Smooth muscle cell of the brain vasculature (primary cell): ENCODE measurements at regions not wholly inside any gene's neighbourhood (a gene's known extent, or its start where the extent isn't known, plus 50 kb on each side); places are given as distances from the start of the nearest gene placed in this dataset.

ENCODE experiments used
- DNase-seq: peaks from one replicate; pipeline ENCODE4 v3.0.0-alpha.2; 2012; ENCODE audit warnings: low read depth, low spot score

DNA sequence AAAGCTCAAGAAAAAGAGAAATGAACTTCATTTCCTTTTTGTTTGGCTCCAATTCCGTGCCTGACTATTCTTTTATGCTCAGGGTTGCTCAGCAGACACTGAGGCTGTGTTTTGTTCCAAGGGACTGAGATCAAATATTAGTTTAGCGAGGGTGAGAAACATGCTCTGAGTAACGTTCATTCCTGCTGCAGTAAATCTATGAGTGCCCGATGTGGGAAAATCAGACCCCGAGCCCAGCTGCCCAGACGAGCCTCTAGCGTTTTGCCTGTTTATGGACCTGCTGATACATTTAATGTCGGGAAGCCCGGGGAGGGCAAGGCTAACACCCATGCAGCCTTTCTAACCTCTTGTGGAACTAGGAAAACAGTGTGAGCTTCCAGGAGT is 119.2 kb downstream of the VAPA start:
- DNase-seq: no peak

DNA sequence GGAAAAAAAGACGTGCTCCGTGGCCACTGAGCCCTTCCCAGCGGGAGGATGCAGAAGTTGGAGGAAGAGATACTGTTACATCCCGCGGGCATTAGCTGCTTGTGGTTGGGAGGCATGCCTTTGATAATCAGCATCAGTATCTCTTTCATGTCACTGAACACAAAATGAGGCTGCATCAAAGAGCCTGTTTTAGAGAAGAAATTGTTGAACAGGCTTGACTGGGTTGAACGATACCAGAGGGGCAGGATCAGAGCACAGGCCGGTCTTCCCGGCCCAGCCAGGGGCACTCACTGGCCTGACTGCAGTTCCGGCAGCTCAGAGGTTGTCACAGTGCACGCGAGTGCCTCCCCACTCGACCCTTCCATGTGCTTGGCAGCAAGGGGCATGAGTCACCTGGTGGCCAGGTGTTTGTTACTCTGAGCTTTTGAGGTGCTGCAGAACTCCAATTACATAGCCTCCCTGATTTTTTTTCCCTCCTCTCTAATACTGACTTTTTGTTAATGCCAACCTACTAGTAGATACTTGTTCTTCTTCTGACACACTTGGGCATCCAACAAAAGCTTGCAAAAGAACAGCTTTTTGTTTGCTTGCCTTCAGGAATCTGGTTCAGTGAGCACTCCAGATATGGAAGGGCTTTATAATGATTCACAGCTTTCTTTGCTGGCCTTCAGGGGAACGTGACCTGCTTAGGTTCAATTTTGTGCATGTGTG is 121.6 kb downstream of the VAPA start:
- DNase-seq: no peak

DNA sequence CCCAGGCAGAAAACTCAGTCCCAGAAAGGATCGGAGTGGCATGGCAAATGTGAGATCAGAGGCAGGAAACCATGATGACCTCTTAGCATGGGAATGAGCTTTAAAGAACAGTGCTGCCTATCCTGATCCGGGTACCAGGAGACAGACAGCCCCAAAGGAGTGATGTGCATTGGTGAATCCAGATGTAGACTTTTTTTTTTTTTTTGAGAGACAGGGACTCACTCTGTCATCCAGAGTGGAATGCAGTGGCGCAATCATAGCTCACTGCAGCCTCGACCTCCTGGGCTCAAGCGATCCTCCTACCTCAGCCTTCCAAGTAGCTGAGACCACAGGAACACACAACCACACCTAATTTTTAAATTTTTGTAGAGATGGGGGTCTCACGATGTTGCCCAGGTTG is 122.7 kb downstream of the VAPA start:
- DNase-seq: no peak

DNA sequence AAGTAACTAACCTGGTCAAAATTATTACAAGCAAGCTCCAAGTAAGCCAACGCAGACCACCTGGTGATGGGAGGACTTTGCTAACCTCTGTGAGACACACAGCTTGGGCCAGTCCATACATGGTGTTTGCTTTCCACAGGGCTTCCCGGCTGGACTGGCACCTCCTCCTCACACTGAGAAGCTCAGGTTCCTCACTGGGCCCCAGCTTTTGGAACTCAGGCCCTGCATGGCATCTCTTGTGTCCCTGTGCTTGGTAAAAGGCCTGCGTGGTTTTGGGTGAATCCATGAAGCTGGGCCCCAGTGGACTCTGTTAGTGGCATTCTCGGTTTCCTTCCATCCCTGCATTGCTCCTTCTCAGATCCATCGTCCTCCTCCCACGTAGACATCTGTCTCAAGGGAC is 123.4 kb downstream of the VAPA start:
- DNase-seq: no peak

DNA sequence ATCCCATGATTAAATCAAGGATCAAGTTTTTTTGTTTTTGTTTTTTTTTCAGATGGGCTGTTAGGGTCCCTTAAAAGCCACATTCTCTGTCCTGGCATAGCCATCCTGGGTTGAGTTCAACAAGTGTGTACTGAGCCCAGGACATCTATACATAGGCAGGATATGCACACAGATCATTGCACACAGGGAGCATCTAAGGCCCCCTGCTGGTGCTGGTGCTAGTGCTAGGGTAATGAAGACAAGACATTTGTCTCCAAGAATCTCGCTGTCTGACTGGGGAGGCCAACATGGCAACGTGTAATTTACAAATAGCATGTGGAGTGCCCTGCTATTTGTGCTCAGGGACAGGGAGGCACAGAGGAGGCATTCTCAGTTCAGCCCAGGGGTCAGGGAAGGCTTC is 124.5 kb downstream of the VAPA start:
- no peak for DNase-seq

GRCh38 chr18:10040287-10041011 is 126.6 kb downstream of the VAPA start:
- no peak for DNase-seq

DNA sequence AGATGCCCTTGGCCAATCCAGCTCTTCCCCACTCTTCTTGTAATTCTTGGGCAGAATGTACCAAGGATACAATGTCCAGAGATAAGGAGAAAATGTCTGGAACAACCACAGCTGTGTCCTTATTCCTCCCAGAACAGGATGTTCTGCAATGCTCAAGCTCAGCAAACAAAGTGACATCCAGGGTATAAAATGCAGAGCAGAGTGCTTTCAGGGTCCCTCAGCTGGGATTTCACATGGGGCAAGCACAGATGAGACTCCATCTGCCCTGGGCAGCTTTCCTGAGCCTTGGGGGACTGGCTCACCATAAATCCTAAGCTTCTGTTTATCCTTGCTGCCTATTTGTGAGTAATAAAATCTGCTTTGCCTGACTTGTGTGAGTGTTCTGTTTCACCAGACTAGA is 127.4 kb downstream of the VAPA start:
- DNase-seq: no peak

- DNase-seq: no peak
Observed at GRCh38 chr18:10042492-10042891, 128.7 kb downstream of the VAPA start.

DNA sequence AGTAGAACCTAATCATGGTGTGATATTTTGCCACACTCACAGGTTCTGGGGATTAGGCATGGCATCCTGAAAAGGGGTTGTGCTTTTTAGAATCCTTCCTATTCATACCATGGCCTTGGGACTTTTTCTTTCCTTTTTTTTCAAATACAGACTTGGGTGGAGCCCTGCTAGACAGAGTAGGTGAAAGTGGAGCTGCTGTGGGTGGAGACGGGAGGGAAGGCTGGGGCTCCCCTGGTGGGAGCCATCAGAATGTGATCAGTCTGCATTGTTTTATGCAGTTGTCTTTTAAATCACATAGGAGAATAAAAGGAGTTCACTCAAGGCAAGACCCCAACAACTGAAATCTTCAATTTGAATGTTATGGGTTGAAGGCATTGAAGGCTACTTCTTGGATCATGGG is 130.2 kb downstream of the VAPA start:
- no peak for DNase-seq

DNA sequence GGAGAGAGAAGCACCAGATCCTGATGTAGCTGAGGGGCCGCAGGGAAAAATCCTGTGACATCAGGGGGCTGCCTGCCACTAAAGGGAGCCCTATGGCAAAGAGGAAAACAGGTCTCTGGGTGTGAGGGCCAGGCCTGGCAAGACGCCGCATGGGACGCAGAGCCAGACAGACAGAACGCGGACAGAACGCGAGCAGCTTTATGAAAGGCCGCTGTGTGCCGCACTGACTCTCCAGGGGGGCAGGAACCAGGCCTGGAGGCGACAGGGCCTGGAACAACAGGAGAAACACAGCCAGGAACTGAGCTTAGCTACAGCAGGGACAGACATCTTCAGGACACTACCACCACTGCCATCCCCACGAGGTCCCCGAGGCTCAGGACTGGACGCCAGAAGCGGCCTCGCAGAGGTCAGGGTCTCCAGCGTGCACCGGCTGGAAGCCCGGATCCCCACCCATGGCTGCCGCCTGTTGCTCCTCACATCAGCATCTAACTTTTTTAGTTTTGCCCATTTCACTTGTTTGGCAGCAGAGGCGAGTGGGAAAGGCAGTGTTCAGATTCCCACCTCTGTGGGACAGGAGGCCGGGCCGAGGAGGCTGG is 131.6 kb downstream of the VAPA start:
- no peak for DNase-seq

DNA sequence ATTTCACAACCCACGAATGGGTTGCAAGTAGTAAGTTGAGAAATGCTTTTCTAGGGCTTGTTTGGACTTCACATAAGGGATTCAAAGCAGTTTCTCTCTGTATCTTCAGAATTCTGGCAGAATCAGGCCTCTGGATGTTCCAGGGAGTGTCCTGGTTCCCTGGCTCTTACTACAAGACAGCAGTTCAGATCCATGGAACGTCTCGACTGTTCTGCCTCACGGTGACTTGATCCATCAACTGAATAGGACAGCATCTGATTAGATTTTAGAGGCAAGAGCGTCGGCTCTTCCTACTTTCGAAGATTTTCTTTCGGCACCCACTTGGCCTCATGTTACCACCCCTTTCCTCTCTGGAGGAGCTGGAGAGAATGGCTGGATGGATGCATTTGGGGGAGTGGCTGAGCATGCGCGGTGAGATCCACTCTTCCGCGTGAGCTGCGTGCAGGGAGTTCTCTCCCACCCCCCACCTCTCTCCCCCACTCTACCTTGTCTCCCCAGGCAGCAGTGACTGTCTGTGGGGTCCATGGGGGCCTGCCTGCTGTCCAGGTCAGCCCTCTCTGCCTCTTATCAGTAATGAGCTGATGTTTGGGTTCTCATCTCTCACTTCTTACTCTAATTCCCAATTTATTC is 132.5 kb downstream of the VAPA start:
- DNase-seq: no peak

- no peak for DNase-seq
Observed at GRCh38 chr18:10047237-10047636, 133.4 kb downstream of the VAPA start.

DNA sequence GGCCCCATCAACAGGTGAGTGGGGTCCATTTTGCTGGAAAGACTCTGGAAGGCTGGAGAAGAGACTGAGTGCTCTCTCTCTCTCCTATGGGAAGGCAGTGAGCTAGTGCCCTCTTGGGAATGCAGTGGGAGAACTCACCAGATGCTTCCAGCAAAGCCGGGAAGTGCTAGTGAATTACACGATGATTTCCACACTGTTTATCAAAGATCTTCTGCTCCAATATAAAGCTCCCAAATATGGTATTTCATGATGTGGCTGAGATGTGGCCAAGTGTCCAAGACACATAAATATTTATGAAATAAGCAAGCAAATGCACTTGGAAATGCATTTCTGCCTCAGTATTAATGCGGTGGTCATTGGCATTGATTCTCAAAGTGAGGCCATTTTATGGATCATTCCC is 135.9 kb downstream of the VAPA start:
- no peak for DNase-seq

DNA sequence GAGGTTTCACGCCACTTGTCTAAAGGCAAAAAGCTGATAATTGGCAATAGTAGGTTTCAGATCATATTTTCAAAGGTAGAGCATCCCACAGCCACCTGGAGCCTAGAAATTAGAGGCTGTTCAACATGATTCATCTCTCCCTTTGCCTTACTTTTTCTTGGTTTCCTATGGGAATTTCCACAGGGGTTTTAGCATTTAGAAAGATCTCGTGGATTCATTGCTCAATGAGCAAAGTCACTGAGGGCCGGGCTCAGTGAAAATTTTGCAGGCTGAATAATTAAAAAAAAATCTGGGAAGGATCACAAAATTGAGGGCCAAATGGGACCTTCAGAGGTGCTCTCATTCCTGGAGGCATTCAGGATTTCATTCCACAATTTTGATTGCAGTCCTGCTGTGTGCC is 137.1 kb downstream of the VAPA start:
- DNase-seq: no peak

DNA sequence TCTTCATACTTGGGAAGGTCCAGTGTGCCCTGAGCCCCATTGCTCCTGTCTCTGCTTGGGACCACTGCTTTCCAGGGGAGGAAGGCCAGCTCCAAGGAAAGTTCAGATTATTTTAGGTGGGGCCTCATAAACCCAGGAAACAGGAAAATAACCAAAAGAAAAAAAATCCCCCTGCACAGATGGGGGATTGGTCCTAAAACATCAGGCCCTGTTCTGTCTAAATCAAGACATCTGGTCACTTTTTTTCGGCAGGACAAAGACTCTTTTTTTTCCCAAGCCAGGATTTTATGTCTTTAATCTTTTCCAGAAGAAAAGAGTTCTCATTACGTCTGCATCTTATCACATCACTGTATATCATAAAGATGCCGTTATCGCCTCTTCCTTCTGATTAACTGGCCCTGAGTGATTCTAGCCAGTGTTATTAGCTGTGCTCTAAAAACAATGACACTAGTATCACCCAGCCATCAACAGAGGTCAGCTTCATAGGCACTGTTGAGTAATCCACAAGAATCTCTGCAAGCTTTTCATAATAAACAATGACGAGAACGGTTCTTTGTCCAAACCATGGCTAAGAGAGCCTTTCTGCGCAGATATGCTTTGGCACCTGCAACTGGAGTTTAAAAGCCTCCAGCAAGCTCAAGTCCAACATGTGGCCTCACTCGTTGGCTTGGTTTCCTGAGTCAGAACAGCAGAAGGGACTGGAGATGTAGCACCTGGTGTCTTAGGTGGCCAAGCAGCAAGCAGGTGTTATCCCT is 138.2 kb downstream of the VAPA start:
- peak; percentile 32 for DNase-seq

- no peak for DNase-seq
Observed at GRCh38 chr18:10052871-10053270, 139.1 kb downstream of the VAPA start.

GRCh38 chr18:10053861-10054260 is 140.0 kb downstream of the VAPA start:
- no peak for DNase-seq

- no peak for DNase-seq
Observed at GRCh38 chr18:10054366-10054765, 140.6 kb downstream of the VAPA start.

GRCh38 chr18:10055125-10055750 is 141.4 kb downstream of the VAPA start:
- DNase-seq: no peak

GRCh38 chr18:10056506-10056905 is 142.7 kb downstream of the VAPA start:
- DNase-seq: no peak

DNA sequence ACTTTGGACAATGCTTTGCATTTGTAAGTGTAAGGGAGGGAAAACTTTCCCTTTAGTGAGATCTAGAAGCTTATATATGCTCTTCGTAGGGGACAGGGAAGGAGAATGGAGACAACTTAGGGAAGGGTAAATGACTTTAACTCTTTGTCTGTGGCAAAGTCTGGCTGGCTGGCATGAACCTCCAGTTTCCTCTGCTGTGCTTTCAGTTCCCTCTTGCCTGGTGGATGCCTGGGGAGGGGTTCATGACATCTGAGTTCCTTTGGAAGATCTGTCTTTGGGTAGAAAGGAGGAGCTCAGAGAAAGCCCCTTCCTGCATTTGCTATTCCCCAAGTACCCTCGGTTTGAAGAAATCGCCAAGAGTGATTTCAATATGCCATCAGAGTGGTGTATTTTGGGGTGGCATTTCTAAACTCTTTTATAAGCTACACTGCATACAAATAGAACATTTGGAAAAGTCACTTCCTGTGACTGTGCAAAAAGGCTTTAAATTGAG is 143.6 kb downstream of the VAPA start:
- DNase-seq: no peak
